CD4-positive, alpha-beta memory T cell (primary cell): ENCODE measurements at regions not wholly inside any gene's neighbourhood (a gene's known extent, or its start where the extent isn't known, plus 50 kb on each side); places are given as distances from the start of the nearest gene placed in this dataset.

Experiments used
- CTCF ChIA-PET: fragments of 350-600 bp; sonication (Branson Sonifier 250); formaldehyde crosslinking; loops from one replicate; lab custom pipeline; 2021; ENCODE audit warnings: inconsistent platforms; ENCODE audit not compliant: partially characterized antibody; lab: Charles Lee
- POLR2A ChIA-PET: fragments of 350-600 bp; sonication (Branson Sonifier 250); formaldehyde crosslinking; loops from one replicate; lab custom pipeline; 2021; ENCODE audit not compliant: partially characterized antibody; lab: Charles Lee
- DNase-seq, 5 donors: peaks; one replicate each; pipeline versions ENCODE4 v3.0.0 to v3.0.0-alpha.2; 2020 to 2022; ENCODE audit warnings: mixed read lengths in 1 of 5
- H3K27ac ChIP-seq: one replicate; pipeline ENCODE4 v1.7.0; 2013; ENCODE audit warnings: low read depth, low read length
- H3K27me3 ChIP-seq: 2 replicates; pipeline ENCODE4 v1.7.0; 2013; ENCODE audit warnings: mild to moderate bottlenecking, low read length, moderate library complexity; ENCODE audit not compliant: insufficient read depth
- H3K36me3 ChIP-seq: 2 replicates; pipeline ENCODE4 v1.7.0; 2013; ENCODE audit warnings: mild to moderate bottlenecking, low read length, moderate library complexity; ENCODE audit not compliant: insufficient read depth
- H3K4me1 ChIP-seq: 2 replicates; pipeline ENCODE4 v1.7.0; 2013; ENCODE audit warnings: mild to moderate bottlenecking, low read length, moderate library complexity; ENCODE audit not compliant: insufficient read depth
- H3K4me3 ChIP-seq, 2 donors: one replicate each; pipeline ENCODE4 v1.7.0; 2013; ENCODE audit warnings: low read length in 2 of 2, mild to moderate bottlenecking in 1 of 2
- H3K9me3 ChIP-seq, 2 donors: one replicate each; pipeline ENCODE4 v1.7.0; 2013; ENCODE audit warnings: low read length in 2 of 2, control low read depth in 1 of 2; ENCODE audit not compliant: control insufficient read depth in 1 of 2
- H3K27ac Mint-ChIP-seq, 7 donors: one replicate each; pipeline ENCODE4 v1.8.0; 2020 to 2021; ENCODE audit warnings: mixed read lengths in 7 of 7, mild to moderate bottlenecking in 6 of 7, inconsistent platforms in 3 of 7, moderate library complexity in 3 of 7
- H3K27me3 Mint-ChIP-seq, 2 donors: one replicate each; pipeline ENCODE4 v1.8.0; 2020 to 2021; ENCODE audit warnings: mixed read lengths in 2 of 2
- H3K36me3 Mint-ChIP-seq, 2 donors: one replicate each; pipeline ENCODE4 v1.8.0; 2020 to 2021; ENCODE audit warnings: mixed read lengths in 2 of 2, inconsistent platforms in 1 of 2, mild to moderate bottlenecking in 1 of 2
- H3K4me1 Mint-ChIP-seq, 4 donors: one replicate each; pipeline ENCODE4 v1.8.0; 2020 to 2021; ENCODE audit warnings: mixed read lengths in 4 of 4, mild to moderate bottlenecking in 1 of 4
- H3K4me3 Mint-ChIP-seq, 8 donors: one replicate each; pipeline ENCODE4 v1.8.0; 2020 to 2021; ENCODE audit warnings: mixed read lengths in 8 of 8, mild to moderate bottlenecking in 7 of 8, moderate library complexity in 6 of 8, inconsistent platforms in 3 of 8
- H3K9me3 Mint-ChIP-seq, 8 donors: one replicate each; pipeline ENCODE4 v1.8.0; 2020 to 2021; ENCODE audit warnings: mixed read lengths in 8 of 8, mild to moderate bottlenecking in 5 of 8, inconsistent platforms in 3 of 8, moderate library complexity in 1 of 8
- intact Hi-C: fragments of 100-400 bp; cut with micrococcal nuclease; formaldehyde crosslinking; loops from one replicate; pipeline ENCODE4 v1.15.1; 2023

- Mint-ChIP-seq H3K36me3 (no peaks in the 10 kb centered on the region), H3K4me1 (no peaks in the 10 kb centered on the region), H3K27me3 (no peaks in the 10 kb centered on the region), H3K27ac (no peak overlapping the region), H3K9me3 (peaks cover 0 to 7% (median 0%) of the 10 kb centered on the region in 8 donors), H3K4me3 (no peak overlapping the region)
- Histone ChIP-seq H3K36me3 (no peaks in the 10 kb centered on the region), H3K9me3 (no peaks in the 10 kb centered on the region), H3K4me1 (no peaks in the 10 kb centered on the region), H3K4me3 (no peak overlapping the region), H3K27ac (no peak overlapping the region), H3K27me3 (no peaks in the 10 kb centered on the region)
- CTCF ChIA-PET = no interaction called here
- intact Hi-C loops = no loop called here
- DNase-seq = no peak
- POLR2A ChIA-PET = no interaction called here
Observed at GRCh38 chr9:81877047-81877446, 51.2 kb upstream of the SPATA31D4 start.
